Astrocyte (in vitro differentiated cells and primary cell): ENCODE measurements at regions not wholly inside any gene's neighbourhood (a gene's known extent, or its start where the extent isn't known, plus 50 kb on each side); places are given as distances from the start of the nearest gene placed in this dataset.

Experiments
- DNase-seq: peaks from one replicate; pipeline ENCODE4 v3.0.0-alpha.2; 2010; ENCODE audit warnings: low read depth
- FAIRE-seq: peaks from 2 replicates; lab custom pipeline; 2011; peaks lifted over from hg19 to GRCh38; lab: Jason Lieb, UNC
- H2AFZ ChIP-seq: 2 replicates; pipeline ENCODE4 v1.6.0; 2012; ENCODE audit warnings: low read depth, low read length, inconsistent platforms
- H3K27ac ChIP-seq: 2 replicates; pipeline ENCODE4 v1.5.1; 2011; ENCODE audit warnings: low read depth, low read length, inconsistent platforms
- H3K27me3 ChIP-seq: 2 replicates; pipeline ENCODE4 v1.6.0; 2011; ENCODE audit warnings: low read length, inconsistent platforms; ENCODE audit not compliant: insufficient read depth
- H3K36me3 ChIP-seq: 2 replicates; pipeline ENCODE4 v1.5.1; 2011; ENCODE audit warnings: low read length, inconsistent platforms; ENCODE audit not compliant: insufficient read depth
- H3K4me1 ChIP-seq: 2 replicates; pipeline ENCODE4 v1.5.1; 2011; ENCODE audit warnings: low read length, inconsistent platforms; ENCODE audit not compliant: insufficient read depth
- H3K4me2 ChIP-seq: 2 replicates; pipeline ENCODE4 v1.6.0; 2012; ENCODE audit warnings: low read length, inconsistent platforms
- H3K4me3 ChIP-seq: 2 replicates; pipeline ENCODE4 v1.5.1; 2011; ENCODE audit warnings: low read depth, mild to moderate bottlenecking, low read length, inconsistent platforms; ENCODE audit not compliant: insufficient read depth
- H3K79me2 ChIP-seq: 2 replicates; pipeline ENCODE4 v1.6.0; 2012; ENCODE audit warnings: mild to moderate bottlenecking, low read length, inconsistent platforms; ENCODE audit not compliant: insufficient read depth
- H3K9ac ChIP-seq: 2 replicates; pipeline ENCODE4 v1.6.0; 2012; ENCODE audit warnings: mild to moderate bottlenecking, low read length, inconsistent platforms
- H3K9me3 ChIP-seq: 2 replicates; pipeline ENCODE4 v1.5.1; 2012; ENCODE audit warnings: low read depth, mild to moderate bottlenecking, low read length, inconsistent platforms; ENCODE audit not compliant: insufficient read depth
- H4K20me1 ChIP-seq: 2 replicates; pipeline ENCODE4 v1.6.0; 2012; ENCODE audit warnings: low read length, inconsistent platforms; ENCODE audit not compliant: insufficient read depth
- H3K27ac Mint-ChIP-seq: one replicate; pipeline ENCODE4 v1.8.0; 2021; ENCODE audit warnings: mild to moderate bottlenecking, mixed read lengths; ENCODE audit not compliant: unreplicated experiment
- H3K27me3 Mint-ChIP-seq: one replicate; pipeline ENCODE4 v1.8.0; 2021; ENCODE audit warnings: low read depth, mixed read lengths; ENCODE audit not compliant: unreplicated experiment
- H3K36me3 Mint-ChIP-seq: one replicate; pipeline ENCODE4 v1.8.0; 2021; ENCODE audit warnings: low read depth, mixed read lengths; ENCODE audit not compliant: unreplicated experiment
- H3K4me1 Mint-ChIP-seq: one replicate; pipeline ENCODE4 v1.8.0; 2021; ENCODE audit warnings: low read depth, mixed read lengths; ENCODE audit not compliant: unreplicated experiment
- H3K4me3 Mint-ChIP-seq: one replicate; pipeline ENCODE4 v1.8.0; 2021; ENCODE audit warnings: mild to moderate bottlenecking, moderate library complexity, mixed read lengths; ENCODE audit not compliant: unreplicated experiment
- H3K9me3 Mint-ChIP-seq: one replicate; pipeline ENCODE4 v1.8.0; 2021; ENCODE audit warnings: mild to moderate bottlenecking, mixed read lengths; ENCODE audit not compliant: unreplicated experiment
- CTCF ChIP-seq: IDR thresholded peaks from 2 replicates; pipeline ENCODE4 v1.5.1; 2011; ENCODE audit warnings: low read depth, mild to moderate bottlenecking, inconsistent platforms, low read length, moderate library complexity; ENCODE audit not compliant: insufficient read depth
- EZH2 ChIP-seq: IDR thresholded peaks from 2 replicates; pipeline ENCODE4 v1.6.1; 2012; ENCODE audit warnings: mild to moderate bottlenecking, low read length, inconsistent platforms; ENCODE audit not compliant: insufficient read depth

GRCh38 chr4:41400296-41400695 lies 137.7 kb upstream of the LIMCH1 start:
- no peaks in the 10 kb centered on the region for H3K79me2 ChIP-seq
- no peaks in the 10 kb centered on the region for H3K9me3 ChIP-seq
- H3K4me3 ChIP-seq = no peak overlapping the region
- DNase-seq (peak; percentile 39), FAIRE-seq (no peak)
- no peaks in the 10 kb centered on the region for H4K20me1 ChIP-seq
- no peak for TF ChIP-seq CTCF
- no peaks in the 10 kb centered on the region for H3K27me3 ChIP-seq
- no peak overlapping the region for H3K4me2 ChIP-seq
- Mint-ChIP-seq H3K4me1 (peaks cover 4% of the 10 kb centered on the region), H3K4me3 (no peak overlapping the region), H3K27ac (no peak overlapping the region), H3K36me3 (no peaks in the 10 kb centered on the region), H3K9me3 (no peaks in the 10 kb centered on the region), H3K27me3 (no peaks in the 10 kb centered on the region)
- H3K36me3 ChIP-seq = no peaks in the 10 kb centered on the region
- no peak overlapping the region for H3K27ac ChIP-seq
- H3K4me1 ChIP-seq = no peaks in the 10 kb centered on the region
- no peak overlapping the region for H3K9ac ChIP-seq
- no peak overlapping the region for H2AFZ ChIP-seq

- H4K20me1 ChIP-seq = no peaks in the 10 kb centered on the region
- FAIRE-seq (no peak), DNase-seq (no peak)
- peaks cover 4% of the 10 kb centered on the region for H3K27me3 ChIP-seq
- Mint-ChIP-seq H3K27ac (no peak overlapping the region), H3K9me3 (no peaks in the 10 kb centered on the region), H3K27me3 (peaks cover under 1% of the 10 kb centered on the region), H3K4me1 (no peaks in the 10 kb centered on the region), H3K4me3 (no peak overlapping the region), H3K36me3 (no peaks in the 10 kb centered on the region)
- no peak overlapping the region for H3K4me3 ChIP-seq
- H2AFZ ChIP-seq = no peak overlapping the region
- no peak overlapping the region for H3K27ac ChIP-seq
- no peak overlapping the region for H3K9ac ChIP-seq
- no peaks in the 10 kb centered on the region for H3K79me2 ChIP-seq
- no peak for TF ChIP-seq EZH2
- TF ChIP-seq CTCF = no peak
- H3K36me3 ChIP-seq = no peaks in the 10 kb centered on the region
- H3K9me3 ChIP-seq = no peaks in the 10 kb centered on the region
- no peaks in the 10 kb centered on the region for H3K4me1 ChIP-seq
- no peak overlapping the region for H3K4me2 ChIP-seq
Measured at GRCh38 chr4:41405464-41406112, 132.4 kb upstream of the LIMCH1 start.

- Histone ChIP-seq H3K4me2 (no peak overlapping the region), H3K9ac (no peak overlapping the region), H3K4me3 (no peak overlapping the region), H3K27me3 (peaks cover 4% of the 10 kb centered on the region), H3K9me3 (no peaks in the 10 kb centered on the region), H3K79me2 (no peaks in the 10 kb centered on the region), H4K20me1 (no peaks in the 10 kb centered on the region), H3K36me3 (no peaks in the 10 kb centered on the region), H3K27ac (no peak overlapping the region), H2AFZ (no peak overlapping the region), H3K4me1 (no peaks in the 10 kb centered on the region)
- H3K27ac Mint-ChIP-seq = no peak overlapping the region
- no peaks in the 10 kb centered on the region for H3K9me3 Mint-ChIP-seq
- no peaks in the 10 kb centered on the region for H3K36me3 Mint-ChIP-seq
- no peak overlapping the region for H3K4me3 Mint-ChIP-seq
- no peak for TF ChIP-seq EZH2
- TF ChIP-seq CTCF = no peak
- DNase-seq (no peak), FAIRE-seq (no peak)
- H3K27me3 Mint-ChIP-seq = peaks cover 4% of the 10 kb centered on the region
- no peaks in the 10 kb centered on the region for H3K4me1 Mint-ChIP-seq
Measured at GRCh38 chr4:41406113-41406516, 131.8 kb upstream of the LIMCH1 start.
